ENCODE measurements at regions not wholly inside any gene's neighbourhood (a gene's known extent, or its start where the extent isn't known, plus 50 kb on each side); places are given as distances from the start of the nearest gene placed in this dataset.

- Mint-ChIP-seq H3K27ac (no peak overlapping the region), H3K9me3 (peaks cover 4% of the 10 kb centered on the region; the same call in 2 of the 3 replicates), H3K27me3 (ENCODE audit: insufficient read depth, low read depth, poor library complexity) (no peaks in the 10 kb centered on the region), H3K36me3 (ENCODE audit: low read depth) (peaks cover 1% of the 10 kb centered on the region; the same call in 2 of the 3 replicates), H3K4me3 (no peak overlapping the region), H3K4me1 (peaks cover 24% of the 10 kb centered on the region)
- Histone ChIP-seq H4K20me1 (replicated peaks; ENCODE audit: insufficient read depth) (no peaks in the 10 kb centered on the region), H3K4me3 (no peak overlapping the region), H3K27ac (ENCODE audit: low read depth) (no peak overlapping the region), H3K4me1 (ENCODE audit: insufficient read depth) (peaks cover 24% of the 10 kb centered on the region), H3K4me2 (no peak overlapping the region), H3F3A (replicated peaks; ENCODE audit: low read depth) (no peaks in the 10 kb centered on the region; the same call in 1 of the 2 replicates), H3K27me3 (ENCODE audit: insufficient read depth) (no peaks in the 10 kb centered on the region), H3K9me2 (ENCODE audit: insufficient read depth) (no peaks in the 10 kb centered on the region), H3K36me3 (ENCODE audit: insufficient read depth) (no peaks in the 10 kb centered on the region; the same call in 1 of the 2 replicates), H2AFZ (peak overlapping the region; percentile 63; the same call in 1 of the 2 replicates), H3K79me2 (replicated peaks; ENCODE audit: insufficient read depth) (no peaks in the 10 kb centered on the region)
- DNase-seq (ENCODE audit: low spot score): no peak
- TF ChIP-seq STAT1 (IDR thresholded peaks at IDR 0.05; ENCODE audit: unreplicated experiment) (no peak), ETS1 (IDR thresholded peaks at IDR 0.05) (no peak), CTCF (conservative IDR thresholded peaks at IDR 0.05; ENCODE audit: low read depth in 2 of 2) (no peak), ZNF462 (CRISPR knock-in tag; IDR thresholded peaks at IDR 0.05) (no peak), ZNF331 (CRISPR knock-in tag; IDR thresholded peaks at IDR 0.05; ENCODE audit: low read depth) (no peak), ZNF114 (CRISPR knock-in tag; IDR thresholded peaks at IDR 0.05) (no peak), EZH2 (IDR thresholded peaks at IDR 0.05; ENCODE audit: low read depth, unreplicated experiment) (no peak), CREB1 (CRISPR knock-in tag; IDR thresholded peaks at IDR 0.05; ENCODE audit: low read depth) (no peak), EZH2phosphoT487 (IDR thresholded peaks at IDR 0.05; ENCODE audit: unreplicated experiment) (no peak), REST (IDR thresholded peaks at IDR 0.05; ENCODE audit: unreplicated experiment) (no peak), POLR2AphosphoS5 (IDR thresholded peaks at IDR 0.05; ENCODE audit: low read depth) (no peak), JUNB (IDR thresholded peaks at IDR 0.05; ENCODE audit: unreplicated experiment) (no peak)
- no peak for ATAC-seq
Measured at GRCh38 chr5:30663536-30663935, 530.0 kb upstream of the CDH6 start.

All from GM23338 (cell line).